CD8-positive, alpha-beta memory T cell (primary cell): ENCODE measurements at regions not wholly inside any gene's neighbourhood (a gene's known extent, or its start where the extent isn't known, plus 50 kb on each side); places are given as distances from the start of the nearest gene placed in this dataset.
"Not testable (repeated sequence)": the region's sequence is repeated elsewhere in the genome, so short reads cannot be mapped to it uniquely, and the experiment has no call there.

ENCODE experiments used
- CTCF ChIA-PET: fragments of 350-600 bp; sonication (Branson Sonifier 250); formaldehyde crosslinking; loops from one replicate; lab custom pipeline; 2021; ENCODE audit warnings: antibody characterized with exemption; lab: Charles Lee
- POLR2A ChIA-PET: fragments of 350-600 bp; sonication (Branson Sonifier 250); formaldehyde crosslinking; loops from one replicate; lab custom pipeline; 2021; ENCODE audit warnings: antibody characterized with exemption; lab: Charles Lee
- DNase-seq, 5 donors: peaks; one replicate each; pipeline versions ENCODE4 v3.0.0 to v3.0.0-alpha.2; 2020 to 2022; ENCODE audit warnings: mixed read lengths in 1 of 5
- H3K27ac ChIP-seq: one replicate; pipeline ENCODE4 v1.7.0; 2013; ENCODE audit warnings: low read depth, mild to moderate bottlenecking, low read length, moderate library complexity
- H3K27me3 ChIP-seq: 2 replicates; pipeline ENCODE4 v1.7.0; 2013; ENCODE audit warnings: low read length, mild to moderate bottlenecking; ENCODE audit not compliant: insufficient read depth, poor library complexity, severe bottlenecking
- H3K36me3 ChIP-seq: 2 replicates; pipeline ENCODE4 v1.7.0; 2013; ENCODE audit warnings: mild to moderate bottlenecking, low read length, moderate library complexity; ENCODE audit not compliant: insufficient read depth
- H3K4me1 ChIP-seq: 2 replicates; pipeline ENCODE4 v1.7.0; 2013; ENCODE audit warnings: mild to moderate bottlenecking, low read length, moderate library complexity; ENCODE audit not compliant: insufficient read depth
- H3K4me3 ChIP-seq: 2 replicates; pipeline ENCODE4 v1.7.0; 2013; ENCODE audit warnings: mild to moderate bottlenecking, low read length
- H3K9me3 ChIP-seq: 2 replicates; pipeline ENCODE4 v1.7.0; 2013; ENCODE audit warnings: mild to moderate bottlenecking, low read length
- H3K27ac Mint-ChIP-seq, 8 donors: one replicate each; pipeline ENCODE4 v1.8.0; 2020 to 2021; ENCODE audit warnings: mixed read lengths in 8 of 8, mild to moderate bottlenecking in 6 of 8, inconsistent platforms in 3 of 8, moderate library complexity in 3 of 8
- H3K27me3 Mint-ChIP-seq, 2 donors: one replicate each; pipeline ENCODE4 v1.8.0; 2020 to 2021; ENCODE audit warnings: mixed read lengths in 2 of 2, mild to moderate bottlenecking in 1 of 2, moderate library complexity in 1 of 2
- H3K36me3 Mint-ChIP-seq, 3 donors: one replicate each; pipeline ENCODE4 v1.8.0; 2020 to 2021; ENCODE audit warnings: mixed read lengths in 3 of 3, inconsistent platforms in 1 of 3, mild to moderate bottlenecking in 1 of 3
- H3K4me1 Mint-ChIP-seq, 3 donors: one replicate each; pipeline ENCODE4 v1.8.0; 2020 to 2021; ENCODE audit warnings: mixed read lengths in 3 of 3, inconsistent platforms in 1 of 3, mild to moderate bottlenecking in 1 of 3
- H3K4me3 Mint-ChIP-seq, 7 donors: one replicate each; pipeline ENCODE4 v1.8.0; 2020 to 2021; ENCODE audit warnings: mixed read lengths in 7 of 7, mild to moderate bottlenecking in 6 of 7, moderate library complexity in 4 of 7, inconsistent platforms in 2 of 7
- H3K9me3 Mint-ChIP-seq, 5 donors: one replicate each; pipeline ENCODE4 v1.8.0; 2020 to 2022; ENCODE audit warnings: mixed read lengths in 5 of 5, mild to moderate bottlenecking in 3 of 5, moderate library complexity in 2 of 5, inconsistent platforms in 1 of 5

DNA sequence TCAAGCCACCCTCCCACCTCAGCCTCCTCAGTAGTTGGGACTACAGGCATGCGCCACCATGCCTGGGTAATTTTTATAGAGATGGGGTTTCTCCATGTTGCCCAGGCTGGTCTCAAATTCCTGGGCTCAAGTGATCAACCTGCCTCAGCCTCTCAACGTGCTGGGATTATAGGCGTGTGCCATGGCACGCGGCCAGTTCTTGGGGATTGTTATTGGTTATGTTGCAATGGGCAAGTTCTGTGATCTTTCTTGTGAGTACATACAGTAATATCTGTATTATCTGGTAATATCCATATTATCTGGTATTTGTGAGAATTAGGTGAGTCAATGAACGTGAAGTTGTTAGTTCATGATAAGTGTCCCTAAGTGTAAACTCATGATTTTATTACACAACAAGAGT lies 90.3 kb upstream of the TBL1X start:
- ChIA-PET POLR2A (no interaction called here), CTCF (no interaction called here)
- H3K36me3 Mint-ChIP-seq, result peaks cover 0 to 2% (median 0%) of the 10 kb centered on the region in 3 donors
- H3K4me3 ChIP-seq, result no peak overlapping the region
- peaks cover 11 to 18% (median 16%) of the 10 kb centered on the region in 3 donors for H3K4me1 Mint-ChIP-seq
- H3K4me3 Mint-ChIP-seq, result no peak overlapping the region
- no peaks in the 10 kb centered on the region for H3K27me3 ChIP-seq
- DNase-seq, result no peak
- no peak overlapping the region for H3K27ac Mint-ChIP-seq
- no peaks in the 10 kb centered on the region for H3K4me1 ChIP-seq
- H3K9me3 Mint-ChIP-seq, result peaks cover 0 to 3% (median 0%) of the 10 kb centered on the region in 5 donors
- no peak overlapping the region for H3K27ac ChIP-seq
- peaks cover 0 to 2% of the 10 kb centered on the region in 2 donors for H3K27me3 Mint-ChIP-seq
- no peaks in the 10 kb centered on the region for H3K36me3 ChIP-seq
- H3K9me3 ChIP-seq, result no peaks in the 10 kb centered on the region

DNA sequence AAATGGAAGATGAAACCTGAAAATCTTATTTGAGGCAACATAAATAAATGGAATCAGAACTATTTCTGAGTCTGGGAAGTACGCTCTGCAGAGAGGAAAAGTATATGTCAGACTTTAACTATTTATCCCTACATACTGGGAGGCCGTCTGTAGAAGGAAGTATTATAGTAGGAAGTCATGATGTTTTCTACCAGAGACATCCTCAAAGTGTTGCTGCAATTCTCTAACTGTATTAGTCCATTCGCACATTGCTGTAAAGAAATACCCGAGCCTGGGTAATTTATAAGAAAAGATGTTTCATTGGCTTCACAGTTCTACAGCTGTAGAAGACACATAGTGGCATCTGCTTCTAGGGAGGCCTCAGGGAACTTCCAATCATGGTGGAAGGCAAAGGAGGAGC lies 88.7 kb upstream of the TBL1X start:
- Mint-ChIP-seq H3K4me3 (no peak overlapping the region), H3K27ac (no peak overlapping the region), H3K9me3 (peaks cover 0 to 3% (median 0%) of the 10 kb centered on the region in 5 donors), H3K4me1 (peaks cover 4 to 10% (median 10%) of the 10 kb centered on the region in 3 donors), H3K27me3 (peaks cover 0 to 3% of the 10 kb centered on the region in 2 donors), H3K36me3 (peaks cover 0 to 2% (median 0%) of the 10 kb centered on the region in 3 donors)
- Histone ChIP-seq H3K36me3 (no peaks in the 10 kb centered on the region), H3K4me3 (no peak overlapping the region), H3K9me3 (no peaks in the 10 kb centered on the region), H3K4me1 (no peaks in the 10 kb centered on the region), H3K27ac (no peak overlapping the region), H3K27me3 (no peaks in the 10 kb centered on the region)
- CTCF ChIA-PET, result no interaction called here
- no peak for DNase-seq
- POLR2A ChIA-PET, result no interaction called here

- CTCF ChIA-PET, H3K27me3 Mint-ChIP-seq, H3K4me3 Mint-ChIP-seq, DNase-seq, H3K27ac Mint-ChIP-seq, H3K27me3 ChIP-seq, H3K9me3 ChIP-seq, H3K4me1 ChIP-seq, H3K27ac ChIP-seq, H3K4me3 ChIP-seq, POLR2A ChIA-PET, H3K36me3 Mint-ChIP-seq, H3K9me3 Mint-ChIP-seq, H3K36me3 ChIP-seq: not testable (repeated sequence)
- H3K4me1 Mint-ChIP-seq, result peaks cover 4 to 10% (median 10%) of the 10 kb centered on the region in 3 donors
These were observed 87.6 kb upstream of the TBL1X start for GRCh38 chrX:9377216-9377615.

- H3K9me3 Mint-ChIP-seq, result peaks cover 0 to 4% (median 0%) of the 10 kb centered on the region in 5 donors
- peaks cover 0 to 2% of the 10 kb centered on the region in 2 donors for H3K27me3 Mint-ChIP-seq
- peaks cover 4% of the 10 kb centered on the region for H3K4me1 ChIP-seq
- peaks cover 0 to 2% (median 0%) of the 10 kb centered on the region in 3 donors for H3K36me3 Mint-ChIP-seq
- ChIA-PET CTCF (no interaction called here), POLR2A (no interaction called here)
- no peak overlapping the region for H3K27ac ChIP-seq
- peak in 1 of 5 donors; percentile 11 for DNase-seq
- no peaks in the 10 kb centered on the region for H3K9me3 ChIP-seq
- H3K4me1 Mint-ChIP-seq, result peaks cover 15 to 26% (median 21%) of the 10 kb centered on the region in 3 donors
- H3K27ac Mint-ChIP-seq, result peak overlapping the region in 2 of 8 donors; percentile 33 to 64
- H3K36me3 ChIP-seq, result no peaks in the 10 kb centered on the region
- H3K4me3 ChIP-seq, result no peak overlapping the region
- no peaks in the 10 kb centered on the region for H3K27me3 ChIP-seq
- H3K4me3 Mint-ChIP-seq, result peak overlapping the region in 1 of 7 donors; percentile 30
These were observed 85.7 kb upstream of the TBL1X start for GRCh38 chrX:9378980-9379696.

DNA sequence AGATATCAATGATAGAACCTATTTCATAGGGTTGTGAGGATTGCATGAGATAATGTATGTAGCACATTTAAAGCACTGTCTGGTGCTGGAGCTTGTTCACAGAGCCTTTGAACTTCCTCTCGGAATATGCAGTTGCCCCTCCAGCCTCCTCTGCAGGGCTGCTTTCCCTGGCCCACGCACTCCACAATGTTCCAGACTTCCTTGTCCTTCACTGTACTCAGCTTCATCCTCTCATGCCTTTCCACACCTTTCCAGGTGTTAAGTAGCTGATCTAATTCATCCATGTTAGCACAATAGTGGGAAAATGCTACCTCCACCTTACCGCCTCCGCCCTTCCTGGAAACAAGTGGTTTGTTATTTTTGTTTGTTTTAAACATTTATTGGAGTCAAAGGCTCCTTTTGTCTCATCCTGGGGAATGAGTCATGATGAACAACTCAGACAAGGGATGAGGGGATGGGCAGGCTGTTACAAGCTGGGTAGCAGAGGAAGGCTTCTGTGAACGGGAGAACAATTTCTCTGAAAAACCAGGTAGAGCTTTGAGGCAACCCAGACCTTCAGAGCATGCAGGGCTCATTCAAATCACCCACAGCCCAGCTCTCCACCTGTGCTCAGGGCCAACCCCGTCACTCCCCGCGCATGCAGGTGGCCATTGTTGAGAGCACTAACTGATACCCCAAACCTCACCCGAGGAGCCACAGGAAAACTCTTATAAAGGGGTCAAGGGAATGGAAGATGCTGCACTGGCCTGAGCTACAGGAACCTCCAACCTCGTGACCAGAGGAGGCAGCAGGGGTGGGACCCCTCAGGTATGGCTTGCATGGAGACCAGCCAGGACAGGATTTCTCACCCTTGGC lies 84.9 kb upstream of the TBL1X start:
- Histone ChIP-seq H3K4me1 (peaks cover 4% of the 10 kb centered on the region), H3K27me3 (no peaks in the 10 kb centered on the region), H3K4me3 (no peak overlapping the region), H3K36me3 (no peaks in the 10 kb centered on the region), H3K27ac (no peak overlapping the region), H3K9me3 (no peaks in the 10 kb centered on the region)
- POLR2A ChIA-PET, result no interaction called here
- peaks cover 0 to 2% (median 0%) of the 10 kb centered on the region in 3 donors for H3K36me3 Mint-ChIP-seq
- DNase-seq, result no peak
- CTCF ChIA-PET, result no interaction called here
- H3K4me3 Mint-ChIP-seq, result no peak overlapping the region
- H3K4me1 Mint-ChIP-seq, result peaks cover 15 to 30% (median 24%) of the 10 kb centered on the region in 3 donors
- H3K9me3 Mint-ChIP-seq, result peaks cover 0 to 4% (median 0%) of the 10 kb centered on the region in 5 donors
- H3K27ac Mint-ChIP-seq, result peak overlapping the region in 1 of 8 donors; percentile 8
- peaks cover 0 to 2% of the 10 kb centered on the region in 2 donors for H3K27me3 Mint-ChIP-seq

DNA sequence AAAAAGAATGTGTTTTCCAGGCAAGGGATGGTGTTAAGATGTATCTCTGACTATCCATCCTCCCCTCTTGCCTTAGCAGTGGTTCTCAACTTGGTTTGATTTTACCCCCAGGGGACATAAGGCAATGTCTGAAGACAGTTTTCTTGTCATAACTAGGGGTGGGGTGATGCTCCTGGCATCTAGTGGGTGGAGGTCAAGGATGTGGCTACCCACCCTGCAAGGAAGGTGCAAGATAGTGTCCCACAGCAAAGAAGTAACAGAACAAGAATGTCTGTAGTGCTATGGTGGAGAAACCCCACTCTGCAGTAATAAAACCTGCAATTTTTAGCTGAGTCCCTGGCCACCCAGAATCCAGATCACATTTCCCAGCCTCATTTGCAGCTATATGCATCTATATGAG lies 81.2 kb upstream of the TBL1X start:
- Histone ChIP-seq H3K9me3 (no peaks in the 10 kb centered on the region), H3K4me3 (no peak overlapping the region), H3K4me1 (peaks cover 4% of the 10 kb centered on the region), H3K36me3 (no peaks in the 10 kb centered on the region), H3K27ac (no peak overlapping the region), H3K27me3 (no peaks in the 10 kb centered on the region)
- ChIA-PET CTCF (no interaction called here), POLR2A (no interaction called here)
- H3K36me3 Mint-ChIP-seq, result no peaks in the 10 kb centered on the region
- H3K27me3 Mint-ChIP-seq, result peaks cover 0 to 2% of the 10 kb centered on the region in 2 donors
- peaks cover 0 to 1% (median 0%) of the 10 kb centered on the region in 5 donors for H3K9me3 Mint-ChIP-seq
- peaks cover 15 to 28% (median 23%) of the 10 kb centered on the region in 3 donors for H3K4me1 Mint-ChIP-seq
- H3K27ac Mint-ChIP-seq, result peak overlapping the region in 1 of 8 donors; percentile 37
- DNase-seq, result peak in 1 of 5 donors; percentile 23
- H3K4me3 Mint-ChIP-seq, result peak overlapping the region in 4 of 7 donors; percentile 14 to 31 (median 22)

DNA sequence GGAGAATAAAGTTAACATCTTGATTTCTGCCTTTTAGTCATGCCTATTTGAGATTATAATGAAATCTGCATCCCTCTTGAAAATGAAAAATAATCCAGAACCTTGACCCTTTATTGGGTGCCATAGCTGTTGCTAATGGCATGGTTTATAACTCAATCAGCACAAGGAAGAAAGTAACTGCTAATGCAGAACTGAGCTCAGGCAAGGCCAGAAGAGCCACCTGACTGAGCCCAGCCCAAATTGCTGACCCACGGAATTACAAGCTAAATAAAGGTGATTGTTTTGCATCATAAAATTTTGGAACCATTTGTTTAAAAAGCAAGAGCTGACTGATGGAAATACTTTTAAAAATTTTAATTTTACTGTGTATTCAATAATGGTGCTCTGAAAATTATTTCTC lies 76.4 kb upstream of the TBL1X start:
- Mint-ChIP-seq H3K4me3 (no peak overlapping the region), H3K27ac (no peak overlapping the region), H3K9me3 (peaks cover 0 to 1% (median 0%) of the 10 kb centered on the region in 5 donors), H3K27me3 (no peaks in the 10 kb centered on the region), H3K36me3 (no peaks in the 10 kb centered on the region), H3K4me1 (peaks cover 7 to 10% (median 10%) of the 10 kb centered on the region in 3 donors)
- H3K9me3 ChIP-seq, result no peaks in the 10 kb centered on the region
- H3K4me3 ChIP-seq, result no peak overlapping the region
- H3K27me3 ChIP-seq, result no peaks in the 10 kb centered on the region
- POLR2A ChIA-PET, result no interaction called here
- no peaks in the 10 kb centered on the region for H3K36me3 ChIP-seq
- CTCF ChIA-PET, result no interaction called here
- DNase-seq, result no peak
- peaks cover 4% of the 10 kb centered on the region for H3K4me1 ChIP-seq
- no peak overlapping the region for H3K27ac ChIP-seq

GRCh38 chrX:9390121-9390520 lies 74.7 kb upstream of the TBL1X start:
- H3K4me1 Mint-ChIP-seq, result no peaks in the 10 kb centered on the region
- no peak overlapping the region for H3K27ac Mint-ChIP-seq
- H3K27ac ChIP-seq, result no peak overlapping the region
- no peaks in the 10 kb centered on the region for H3K36me3 Mint-ChIP-seq
- no peaks in the 10 kb centered on the region for H3K27me3 Mint-ChIP-seq
- DNase-seq, result no peak
- ChIA-PET CTCF (no interaction called here), POLR2A (no interaction called here)
- H3K9me3 Mint-ChIP-seq, result no peaks in the 10 kb centered on the region
- no peaks in the 10 kb centered on the region for H3K27me3 ChIP-seq
- H3K4me1 ChIP-seq, result no peaks in the 10 kb centered on the region
- H3K4me3 Mint-ChIP-seq, result no peak overlapping the region
- no peaks in the 10 kb centered on the region for H3K9me3 ChIP-seq
- no peaks in the 10 kb centered on the region for H3K36me3 ChIP-seq
- H3K4me3 ChIP-seq, result no peak overlapping the region
